Erythroblast (primary cell): ENCODE measurements at regions not wholly inside any gene's neighbourhood (a gene's known extent, or its start where the extent isn't known, plus 50 kb on each side); places are given as distances from the start of the nearest gene placed in this dataset.

Source experiments
- GATA1 ChIP-seq: IDR thresholded peaks from 2 replicates; pipeline ENCODE4 v1.6.1; 2011; ENCODE audit warnings: low read depth, mild to moderate bottlenecking, control low read depth, low read length, moderate library complexity
- POLR2A ChIP-seq: IDR thresholded peaks from 2 replicates; pipeline ENCODE4 v1.6.1; 2011; ENCODE audit warnings: mild to moderate bottlenecking, low read length

DNA sequence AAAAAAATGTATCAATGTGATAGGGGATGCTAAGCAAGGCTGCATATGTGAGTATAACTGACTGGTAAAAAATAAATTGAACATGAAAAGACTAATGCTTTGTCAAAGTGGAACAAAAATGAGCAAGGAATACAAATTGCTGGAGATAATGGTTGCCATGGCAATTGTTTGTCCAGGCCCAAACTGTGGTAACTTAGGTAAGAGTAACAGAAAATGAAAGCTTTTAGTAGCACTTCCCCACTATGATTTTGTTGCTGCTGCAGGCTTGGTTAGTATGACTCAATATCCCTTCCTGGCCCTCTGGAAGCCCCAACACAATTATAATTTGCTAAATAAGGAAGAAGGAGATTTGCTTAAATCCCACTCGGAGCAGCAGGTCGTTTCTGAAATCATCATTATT is 577.1 kb downstream of the DOK5 start:
- TF ChIP-seq POLR2A = no peak
- TF ChIP-seq GATA1 = no peak
